MCF 10A (cell line): ENCODE measurements at regions not wholly inside any gene's neighbourhood (a gene's known extent, or its start where the extent isn't known, plus 50 kb on each side); places are given as distances from the start of the nearest gene placed in this dataset.

Experiments used
- BruUV-seq: library from RNA; stranded (reverse); fragments of 400-500 nt; replicated peaks from 2 replicates; lab custom pipeline; 2021; lab: Mats Ljungman, UMichigan
- CTCF ChIA-PET: fragments of 300-600 bp; sonication (Branson Sonifier 250); formaldehyde crosslinking; extraction: SDS; loops from one replicate; lab custom pipeline; 2021; ENCODE audit warnings: antibody characterized with exemption, inconsistent platforms; lab: Yijun Ruan, JAX
- POLR2A ChIA-PET: fragments of 300-600, 350-650 bp; sonication (Branson Sonifier 250); formaldehyde crosslinking; extraction: SDS; loops from one replicate; lab custom pipeline; 2020; ENCODE audit warnings: antibody characterized with exemption, inconsistent platforms; lab: Yijun Ruan, JAX
- DNase-seq: peaks from one replicate; pipeline ENCODE4 v3.0.0-alpha.2; 2018; ENCODE audit not compliant: unreplicated experiment
- H3K27ac Mint-ChIP-seq: one replicate; pipeline ENCODE4 v1.8.0; 2022; ENCODE audit warnings: mild to moderate bottlenecking, low read depth, mixed read lengths; ENCODE audit not compliant: unreplicated experiment
- H3K27me3 Mint-ChIP-seq: one replicate; pipeline ENCODE4 v1.8.0; 2022; ENCODE audit warnings: mixed read lengths; ENCODE audit not compliant: insufficient read depth, unreplicated experiment
- H3K36me3 Mint-ChIP-seq: one replicate; pipeline ENCODE4 v1.8.0; 2022; ENCODE audit warnings: mild to moderate bottlenecking, moderate library complexity, mixed read lengths; ENCODE audit not compliant: insufficient read depth, unreplicated experiment
- H3K4me1 Mint-ChIP-seq: one replicate; pipeline ENCODE4 v1.8.0; 2022; ENCODE audit warnings: mixed read lengths; ENCODE audit not compliant: insufficient read depth, unreplicated experiment
- H3K4me3 Mint-ChIP-seq: one replicate; pipeline ENCODE4 v1.8.0; 2022; ENCODE audit warnings: mild to moderate bottlenecking, moderate library complexity, mixed read lengths; ENCODE audit not compliant: unreplicated experiment
- H3K9me3 Mint-ChIP-seq: one replicate; pipeline ENCODE4 v1.8.0; 2022; ENCODE audit warnings: mixed read lengths; ENCODE audit not compliant: unreplicated experiment
- intact Hi-C: fragments of 100-400 bp; cut with micrococcal nuclease; formaldehyde crosslinking; loops from 2 replicates; pipeline ENCODE4 v1.14.1; 2022
- TF ChIP-seq, protein P1 (sequence below): fragments of 200-600 bp; IDR thresholded peaks from one replicate; pipeline ENCODE4 v1.8.0; 2022; ENCODE audit warnings: antibody characterized with exemption, mild to moderate bottlenecking; ENCODE audit not compliant: unreplicated experiment

DNA sequence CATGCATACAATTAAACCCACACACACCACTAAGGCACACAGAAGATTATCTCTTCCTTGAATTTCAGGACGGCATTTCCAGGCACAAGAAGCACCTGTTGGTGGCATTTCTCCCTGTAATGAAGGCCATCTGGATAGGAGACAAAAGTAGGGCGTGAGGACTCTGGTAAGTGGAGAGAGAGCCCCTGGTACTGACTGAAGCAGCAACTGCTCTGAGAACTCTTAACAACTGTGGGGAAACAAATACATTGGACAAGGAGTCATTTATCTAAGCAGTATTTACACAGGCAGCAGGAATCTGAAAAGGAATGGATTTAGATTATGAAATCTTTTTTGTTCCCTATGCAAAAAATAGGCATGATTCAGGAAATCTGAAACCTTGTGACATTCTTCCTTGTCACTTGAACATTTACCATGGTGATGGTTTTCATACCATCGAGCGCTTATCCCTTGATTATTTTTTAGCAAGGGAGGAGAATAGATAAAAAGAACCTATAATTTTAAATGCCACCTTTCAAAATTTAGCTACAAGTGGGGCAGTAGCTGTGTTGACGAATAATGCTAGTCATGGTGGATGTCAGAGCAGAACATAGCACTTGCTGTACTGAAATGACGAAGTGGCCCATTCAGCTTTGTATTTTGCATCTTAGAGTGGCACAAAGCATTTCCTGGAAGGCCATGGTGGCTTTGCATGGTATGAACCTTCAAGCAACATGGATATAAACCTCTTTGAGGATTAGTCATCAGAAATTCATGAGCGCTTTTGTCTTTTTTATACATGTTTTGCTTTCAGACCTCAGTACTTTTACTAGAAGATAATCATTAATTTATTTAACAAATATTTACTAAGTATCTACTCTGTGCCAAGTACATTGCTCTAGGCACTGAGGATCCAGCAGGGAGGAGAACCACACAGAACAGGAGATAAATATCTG is 362.0 kb downstream of the ADGRL2 start:
- Mint-ChIP-seq H3K27ac (no peak overlapping the region), H3K36me3 (no peaks in the 10 kb centered on the region), H3K4me1 (peaks cover 6% of the 10 kb centered on the region), H3K9me3 (no peaks in the 10 kb centered on the region), H3K4me3 (no peak overlapping the region), H3K27me3 (no peaks in the 10 kb centered on the region)
- intact Hi-C loops: no loop called here
- ChIA-PET POLR2A (no interaction called here), CTCF (no interaction called here)
- DNase-seq: no peak
- TF ChIP-seq, protein P1, sequence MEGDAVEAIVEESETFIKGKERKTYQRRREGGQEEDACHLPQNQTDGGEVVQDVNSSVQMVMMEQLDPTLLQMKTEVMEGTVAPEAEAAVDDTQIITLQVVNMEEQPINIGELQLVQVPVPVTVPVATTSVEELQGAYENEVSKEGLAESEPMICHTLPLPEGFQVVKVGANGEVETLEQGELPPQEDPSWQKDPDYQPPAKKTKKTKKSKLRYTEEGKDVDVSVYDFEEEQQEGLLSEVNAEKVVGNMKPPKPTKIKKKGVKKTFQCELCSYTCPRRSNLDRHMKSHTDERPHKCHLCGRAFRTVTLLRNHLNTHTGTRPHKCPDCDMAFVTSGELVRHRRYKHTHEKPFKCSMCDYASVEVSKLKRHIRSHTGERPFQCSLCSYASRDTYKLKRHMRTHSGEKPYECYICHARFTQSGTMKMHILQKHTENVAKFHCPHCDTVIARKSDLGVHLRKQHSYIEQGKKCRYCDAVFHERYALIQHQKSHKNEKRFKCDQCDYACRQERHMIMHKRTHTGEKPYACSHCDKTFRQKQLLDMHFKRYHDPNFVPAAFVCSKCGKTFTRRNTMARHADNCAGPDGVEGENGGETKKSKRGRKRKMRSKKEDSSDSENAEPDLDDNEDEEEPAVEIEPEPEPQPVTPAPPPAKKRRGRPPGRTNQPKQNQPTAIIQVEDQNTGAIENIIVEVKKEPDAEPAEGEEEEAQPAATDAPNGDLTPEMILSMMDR: no peak
- BruUV-seq: no TSS peak

DNA sequence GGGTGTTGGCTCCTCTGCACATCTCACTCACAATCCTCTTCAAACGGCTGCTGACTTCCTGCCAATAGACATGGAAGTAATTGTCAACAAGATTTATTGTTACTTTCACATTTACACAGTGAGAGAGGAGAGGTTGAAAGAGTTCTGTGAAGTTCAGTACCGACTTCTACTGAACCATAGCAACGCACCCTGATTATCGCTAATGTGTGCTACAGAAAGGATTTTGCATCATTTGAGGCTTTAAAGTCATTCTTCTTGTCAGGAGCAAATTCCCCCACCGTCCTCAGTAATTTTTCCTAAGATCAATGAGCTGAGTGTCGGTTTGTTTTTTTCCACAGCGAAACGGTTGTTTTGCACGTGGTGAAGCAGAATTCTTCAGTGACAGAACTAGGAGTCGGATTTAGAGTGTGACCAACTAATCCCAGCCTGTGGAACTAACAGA is 361.0 kb downstream of the ADGRL2 start:
- no peaks in the 10 kb centered on the region for H3K9me3 Mint-ChIP-seq
- DNase-seq: no peak
- no peaks in the 10 kb centered on the region for H3K27me3 Mint-ChIP-seq
- H3K36me3 Mint-ChIP-seq: no peaks in the 10 kb centered on the region
- peaks cover 6% of the 10 kb centered on the region for H3K4me1 Mint-ChIP-seq
- intact Hi-C loops: no loop called here
- H3K4me3 Mint-ChIP-seq: no peak overlapping the region
- H3K27ac Mint-ChIP-seq: no peak overlapping the region
- ChIA-PET POLR2A (no interaction called here), CTCF (no interaction called here)
- TF ChIP-seq, protein P1: no peak
- BruUV-seq: no TSS peak

DNA sequence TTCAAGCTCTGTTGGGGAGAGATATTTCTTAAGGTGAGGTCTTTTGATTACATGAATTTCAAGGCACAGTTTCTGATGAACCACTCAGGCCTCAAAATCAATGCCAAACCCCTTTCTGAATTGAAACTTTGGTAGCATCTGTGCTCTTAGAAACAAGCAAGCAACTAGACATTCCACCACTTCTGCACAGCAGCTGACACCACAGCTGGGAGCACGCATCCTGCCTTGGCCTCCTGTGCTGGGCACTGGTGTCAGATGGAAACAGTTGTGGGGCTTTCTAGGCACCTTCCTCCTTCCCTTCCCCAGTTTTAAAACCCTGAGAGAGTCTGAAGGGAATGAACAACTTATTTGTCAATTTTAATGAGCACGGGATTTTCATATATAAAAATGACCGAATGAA is 360.2 kb downstream of the ADGRL2 start:
- no TSS peak for BruUV-seq
- H3K27me3 Mint-ChIP-seq: no peaks in the 10 kb centered on the region
- CTCF ChIA-PET: no interaction called here
- POLR2A ChIA-PET: interaction anchor here (1.1 kb wide), 1 partner anchor 64 kb away, joined by 3 read pairs; no protein-coding TSS in a partner anchor
- H3K4me1 Mint-ChIP-seq: peaks cover 6% of the 10 kb centered on the region
- no peak overlapping the region for H3K4me3 Mint-ChIP-seq
- no peaks in the 10 kb centered on the region for H3K9me3 Mint-ChIP-seq
- TF ChIP-seq, protein P1: no peak
- DNase-seq: no peak
- intact Hi-C loops: no loop called here
- H3K27ac Mint-ChIP-seq: no peak overlapping the region
- H3K36me3 Mint-ChIP-seq: peaks cover 3% of the 10 kb centered on the region

DNA sequence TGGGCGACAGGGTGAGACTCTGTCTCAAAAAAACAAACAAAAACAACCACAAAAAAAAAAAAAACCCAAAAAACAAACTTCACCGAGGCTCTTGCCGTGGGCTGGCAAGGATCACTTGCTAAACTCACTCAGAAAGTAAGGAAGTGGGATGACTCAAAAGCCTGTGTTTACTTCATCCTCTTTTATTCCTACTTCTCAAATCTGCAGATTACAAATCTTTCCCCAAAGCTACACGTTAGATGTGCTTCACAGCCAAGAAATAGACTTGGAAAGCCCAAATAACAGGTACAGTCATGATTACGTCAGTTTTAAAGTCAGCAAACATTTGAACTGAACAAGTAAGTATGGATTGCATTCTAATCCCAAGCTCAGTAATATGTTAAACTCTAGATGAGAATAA is 359.3 kb downstream of the ADGRL2 start:
- peak; percentile 90 for DNase-seq
- ChIA-PET CTCF (interaction anchor here (0.7 kb wide), 1 partner anchor 26 kb away, joined by 3 read pairs; no protein-coding TSS in a partner anchor), POLR2A (interaction anchor here (1.1 kb wide), 1 partner anchor 65 kb away, joined by 3 read pairs; no protein-coding TSS in a partner anchor)
- H3K27ac Mint-ChIP-seq: peak overlapping the region; percentile 44
- H3K36me3 Mint-ChIP-seq: peaks cover 6% of the 10 kb centered on the region
- TF ChIP-seq, protein P1: no peak
- no TSS peak for BruUV-seq
- H3K4me1 Mint-ChIP-seq: peaks cover 6% of the 10 kb centered on the region
- intact Hi-C loops: no loop called here
- H3K27me3 Mint-ChIP-seq: no peaks in the 10 kb centered on the region
- H3K9me3 Mint-ChIP-seq: no peaks in the 10 kb centered on the region
- H3K4me3 Mint-ChIP-seq: no peak overlapping the region
